Peyer's patch (tissue), 4 donors: ENCODE measurements at regions not wholly inside any gene's neighbourhood (a gene's known extent, or its start where the extent isn't known, plus 50 kb on each side); places are given as distances from the start of the nearest gene placed in this dataset.

ENCODE experiments used
- CTCF ChIP-seq, 6 experiments: fragments of 450-650 bp in 4 of 6; fragments of 200-600 bp in 2 of 6; sonication (generic) in 1 of 6; IDR thresholded peaks; one replicate each; pipeline ENCODE4 v1.5.1; 2017 to 2019; ENCODE audit warnings: antibody characterized with exemption in 6 of 6, mild to moderate bottlenecking in 3 of 6, moderate library complexity in 1 of 6
- POLR2A ChIP-seq, 2 donors: fragments of 450-650 bp; IDR thresholded peaks; one replicate each; pipeline ENCODE4 v1.5.1; 2017; ENCODE audit warnings: antibody characterized with exemption in 2 of 2, mild to moderate bottlenecking in 2 of 2, moderate library complexity in 2 of 2

- TF ChIP-seq CTCF (IDR thresholded peaks at IDR 0.05), result no peak
- no peak for TF ChIP-seq POLR2A (IDR thresholded peaks at IDR 0.05)
These were observed 179.7 kb downstream of the TTC8 start for GRCh38 chr14:89004166-89004565.
